Superior temporal gyrus (tissue), 1 donor: ENCODE measurements at regions not wholly inside any gene's neighbourhood (a gene's known extent, or its start where the extent isn't known, plus 50 kb on each side); places are given as distances from the start of the nearest gene placed in this dataset.
"Not testable (repeated sequence)": the region's sequence is repeated elsewhere in the genome, so short reads cannot be mapped to it uniquely, and the experiment has no call there.

ENCODE experiments used
- DNase-seq: peaks from one replicate; pipeline ENCODE4 v3.0.0-alpha.2; 2016; ENCODE audit errors: extremely low spot score

- DNase-seq, result no peak
Measured at GRCh38 chr14:28946267-28946666, 179.7 kb downstream of the FOXG1 start.

GRCh38 chr14:28949503-28949902, 182.9 kb downstream of the FOXG1 start:
- no peak for DNase-seq

- no peak for DNase-seq
Measured at GRCh38 chr14:28952161-28952560, 185.6 kb downstream of the FOXG1 start.

- no peak for DNase-seq
Measured at GRCh38 chr14:28952666-28953065, 186.1 kb downstream of the FOXG1 start.

- DNase-seq, result no peak
Measured at GRCh38 chr14:28953973-28954372, 187.4 kb downstream of the FOXG1 start.

GRCh38 chr14:28966416-28967233, 200.0 kb downstream of the FOXG1 start:
- no peak for DNase-seq

GRCh38 chr14:28975084-28975483, 208.5 kb downstream of the FOXG1 start:
- no peak for DNase-seq

GRCh38 chr14:28982228-28982627, 215.6 kb downstream of the FOXG1 start:
- DNase-seq, result no peak

GRCh38 chr14:28983279-28983678, 216.7 kb downstream of the FOXG1 start:
- DNase-seq, result no peak

- no peak for DNase-seq
Measured at GRCh38 chr14:28987516-28987915, 220.9 kb downstream of the FOXG1 start.

- not testable (repeated sequence) for DNase-seq
Measured at GRCh38 chr14:28997196-28997595, 230.6 kb downstream of the FOXG1 start.

GRCh38 chr14:28999656-29000055, 233.1 kb downstream of the FOXG1 start:
- no peak for DNase-seq

- no peak for DNase-seq
Measured at GRCh38 chr14:29005647-29006046, 239.1 kb downstream of the FOXG1 start.

GRCh38 chr14:29007990-29008389, 241.4 kb downstream of the FOXG1 start:
- no peak for DNase-seq

GRCh38 chr14:29016050-29016900, 249.7 kb downstream of the FOXG1 start:
- DNase-seq, result no peak

GRCh38 chr14:29023505-29023904, 256.9 kb downstream of the FOXG1 start:
- not testable (repeated sequence) for DNase-seq

- not testable (repeated sequence) for DNase-seq
Measured at GRCh38 chr14:29027441-29027840, 260.9 kb downstream of the FOXG1 start.

GRCh38 chr14:29027941-29028705, 261.5 kb downstream of the FOXG1 start:
- not testable (repeated sequence) for DNase-seq

GRCh38 chr14:29028973-29029582, 262.5 kb downstream of the FOXG1 start:
- no peak for DNase-seq

- no peak for DNase-seq
Measured at GRCh38 chr14:29030121-29030520, 263.5 kb downstream of the FOXG1 start.

GRCh38 chr14:29030970-29031369, 264.4 kb downstream of the FOXG1 start:
- DNase-seq, result no peak

- DNase-seq, result peak; percentile 73
Measured at GRCh38 chr14:29035134-29035533, 268.5 kb downstream of the FOXG1 start.
